Liver (tissue), 8 donors: ENCODE measurements at regions not wholly inside any gene's neighbourhood (a gene's known extent, or its start where the extent isn't known, plus 50 kb on each side); places are given as distances from the start of the nearest gene placed in this dataset.

Experiments used
- DNase-seq: peaks from one replicate; pipeline ENCODE4 v3.0.0-alpha.2; 2017; ENCODE audit warnings: low spot score
- H3K27ac ChIP-seq, 2 donors: one replicate each; pipeline ENCODE4 v1.7.0; 2013; ENCODE audit warnings: inconsistent platforms in 2 of 2, low read length in 2 of 2, control low read depth in 1 of 2, low read depth in 1 of 2, mild to moderate bottlenecking in 1 of 2
- H3K27me3 ChIP-seq, 4 donors: one replicate each; pipeline versions ENCODE4 v1.6.1 to v1.7.0; 2013; ENCODE audit warnings: low read length in 3 of 4, inconsistent platforms in 1 of 4, mild to moderate bottlenecking in 1 of 4, moderate library complexity in 1 of 4; ENCODE audit not compliant: control insufficient read depth in 4 of 4, insufficient read depth in 4 of 4
- H3K36me3 ChIP-seq, 4 donors: one replicate each; pipeline versions ENCODE4 v1.6.1 to v1.7.0; 2013; ENCODE audit warnings: low read length in 3 of 4, mild to moderate bottlenecking in 3 of 4, low read depth in 1 of 4, moderate library complexity in 1 of 4; ENCODE audit not compliant: control insufficient read depth in 4 of 4, insufficient read depth in 3 of 4
- H3K4me1 ChIP-seq, 4 donors: one replicate each; pipeline versions ENCODE4 v1.6.1 to v1.7.0; 2013; ENCODE audit warnings: low read length in 3 of 4, mild to moderate bottlenecking in 3 of 4, moderate library complexity in 1 of 4; ENCODE audit not compliant: control insufficient read depth in 4 of 4, insufficient read depth in 4 of 4
- H3K4me3 ChIP-seq, 3 donors: one replicate each; pipeline versions ENCODE4 v1.6.1 to v1.7.0; 2013; ENCODE audit warnings: low read length in 3 of 3, control low read depth in 1 of 3, low read depth in 1 of 3, mild to moderate bottlenecking in 1 of 3
- H3K9ac ChIP-seq, 2 donors: one replicate each; pipeline ENCODE4 v1.7.0; 2013; ENCODE audit warnings: low read length in 2 of 2, mild to moderate bottlenecking in 2 of 2, moderate library complexity in 2 of 2, control low read depth in 1 of 2, low read depth in 1 of 2
- H3K9me3 ChIP-seq, 4 donors: one replicate each; pipeline versions ENCODE4 v1.6.1 to v1.7.0; 2013; ENCODE audit warnings: low read length in 3 of 4; ENCODE audit not compliant: control insufficient read depth in 4 of 4
- ATF3 ChIP-seq: IDR thresholded peaks from 2 replicates; pipeline ENCODE4 v1.6.1; 2016; ENCODE audit warnings: antibody characterized with exemption
- CTCF ChIP-seq: fragments of 150-350 bp; IDR thresholded peaks from 2 replicates; pipeline ENCODE4 v1.5.1; 2017; ENCODE audit warnings: improper control_type of control experiment, low read depth, low read length; ENCODE audit not compliant: missing input control
- EGR1 ChIP-seq, 2 donors: IDR thresholded peaks; 2 replicates each; pipeline ENCODE4 v1.6.1; 2016 to 2018; ENCODE audit warnings: antibody characterized with exemption in 2 of 2, low read depth in 2 of 2
- FOXA1 ChIP-seq: IDR thresholded peaks from 2 replicates; pipeline ENCODE4 v1.6.1; 2016; ENCODE audit warnings: antibody characterized with exemption
- FOXA2 ChIP-seq: IDR thresholded peaks from 2 replicates; pipeline ENCODE4 v1.6.1; 2016; ENCODE audit warnings: antibody characterized with exemption
- GABPA ChIP-seq, 2 donors: IDR thresholded peaks in 1 of 2; conservative IDR thresholded peaks in 1 of 2; 2 replicates each; pipeline ENCODE4 v1.6.1; 2016; ENCODE audit warnings: antibody characterized with exemption in 2 of 2, mild to moderate bottlenecking in 1 of 2, moderate library complexity in 1 of 2
- HNF4A ChIP-seq, 2 donors: conservative IDR thresholded peaks; 2 replicates each; pipeline ENCODE4 v1.6.1; 2016; ENCODE audit warnings: antibody characterized with exemption in 2 of 2, mild to moderate bottlenecking in 2 of 2
- HNF4G ChIP-seq: IDR thresholded peaks from 2 replicates; pipeline ENCODE4 v1.6.1; 2016; ENCODE audit warnings: antibody characterized with exemption
- NR2F2 ChIP-seq: IDR thresholded peaks from 2 replicates; pipeline ENCODE4 v1.6.1; 2016; ENCODE audit warnings: antibody characterized with exemption
- RAD21 ChIP-seq, 2 donors: IDR thresholded peaks; 2 replicates each; pipeline ENCODE4 v1.6.1; 2016; ENCODE audit warnings: antibody characterized with exemption in 2 of 2, mild to moderate bottlenecking in 2 of 2
- REST ChIP-seq: IDR thresholded peaks from 2 replicates; pipeline ENCODE4 v1.6.1; 2016; ENCODE audit warnings: antibody characterized with exemption, mild to moderate bottlenecking
- RXRA ChIP-seq, 2 donors: IDR thresholded peaks; 2 replicates each; pipeline ENCODE4 v1.6.1; 2017 to 2018; ENCODE audit warnings: antibody characterized with exemption in 2 of 2, mild to moderate bottlenecking in 1 of 2
- SP1 ChIP-seq: IDR thresholded peaks from 2 replicates; pipeline ENCODE4 v1.6.1; 2018; ENCODE audit warnings: antibody characterized with exemption, mild to moderate bottlenecking
- TAF1 ChIP-seq: conservative IDR thresholded peaks from 2 replicates; pipeline ENCODE4 v1.6.1; 2016; ENCODE audit warnings: antibody characterized with exemption, mild to moderate bottlenecking
- YY1 ChIP-seq: IDR thresholded peaks from 2 replicates; pipeline ENCODE4 v1.6.1; 2016; ENCODE audit warnings: antibody characterized with exemption, mild to moderate bottlenecking
- ZBTB33 ChIP-seq: IDR thresholded peaks from 2 replicates; pipeline ENCODE4 v1.6.1; 2016; ENCODE audit warnings: antibody characterized with exemption
- WGBS: extraction: QIAGEN DNeasy Blood & Tissue Kit; methylation state at CpG from one replicate; pipeline ENCODE4 v1.1.7; 2013; 5-methylcytosine and 5-hydroxymethylcytosine counted together
- donor health status: healthy.
- donor health status: healthy.
- donor health status: healthy.
- donor health status: healthy.
- donor health status: healthy.

GRCh38 chr4:147345662-147346061 is 135.2 kb upstream of the EDNRA start (continued):
- TF ChIP-seq RAD21 (IDR thresholded peaks at IDR 0.05) (no peak), NR2F2 (no peak), HNF4A (conservative IDR thresholded peaks at IDR 0.05) (no peak)

GRCh38 chr4:147347217-147347616 is 133.7 kb upstream of the EDNRA start:
- WGBS: 86% methylated on average over 8 of the region's 8 CpGs
- Histone ChIP-seq H3K27me3 (no peaks in the 10 kb centered on the region), H3K4me3 (no peak overlapping the region), H3K4me1 (no peaks in the 10 kb centered on the region), H3K36me3 (no peaks in the 10 kb centered on the region), H3K9me3 (no peaks in the 10 kb centered on the region), H3K27ac (no peak overlapping the region), H3K9ac (no peak overlapping the region)
- TF ChIP-seq RXRA (IDR thresholded peaks at IDR 0.05) (no peak), GABPA (IDR thresholded peaks at IDR 0.05 in 1 of 2, conservative IDR thresholded peaks at IDR 0.05 in 1 of 2) (no peak), HNF4A (conservative IDR thresholded peaks at IDR 0.05) (no peak), NR2F2 (no peak), EGR1 (IDR thresholded peaks at IDR 0.05; ENCODE audit: low read depth in 2 of 2) (no peak), CTCF (no peak), SP1 (no peak), YY1 (no peak), REST (no peak), FOXA1 (no peak), ZBTB33 (no peak), FOXA2 (no peak), RAD21 (IDR thresholded peaks at IDR 0.05) (no peak), ATF3 (no peak), TAF1 (no peak), HNF4G (no peak)
- no peak for DNase-seq
